ENCODE measurements at regions not wholly inside any gene's neighbourhood (a gene's known extent, or its start where the extent isn't known, plus 50 kb on each side); places are given as distances from the start of the nearest gene placed in this dataset.

- H3K4me3 Mint-ChIP-seq = no peak overlapping the region
- peaks cover 2% of the 10 kb centered on the region for H3K4me1 Mint-ChIP-seq (ENCODE audit: low read depth)
- peaks cover 11% of the 10 kb centered on the region for H3K27me3 Mint-ChIP-seq (ENCODE audit: low read depth)
- no peak for ATAC-seq
- H3K27ac Mint-ChIP-seq = no peak overlapping the region
- POLR2A ChIA-PET = no interaction called here
- H3K9me3 Mint-ChIP-seq (ENCODE audit: insufficient read depth) = no peaks in the 10 kb centered on the region
- DNase-seq = no peak
- H3K36me3 Mint-ChIP-seq (ENCODE audit: low read depth) = no peaks in the 10 kb centered on the region
- CTCF ChIA-PET = no interaction called here
Measured at GRCh38 chr10:43959364-43960134, 310.9 kb upstream of the ZNF32 start.

GRCh38 chr10:43958964-43959363 is 310.3 kb upstream of the ZNF32 start:
- Mint-ChIP-seq H3K4me3 (no peak overlapping the region), H3K9me3 (ENCODE audit: insufficient read depth) (no peaks in the 10 kb centered on the region), H3K27ac (no peak overlapping the region), H3K36me3 (ENCODE audit: low read depth) (no peaks in the 10 kb centered on the region), H3K4me1 (ENCODE audit: low read depth) (no peaks in the 10 kb centered on the region), H3K27me3 (ENCODE audit: low read depth) (peaks cover 6% of the 10 kb centered on the region)
- POLR2A ChIA-PET = no interaction called here
- ATAC-seq (no peak), DNase-seq (no peak)
- CTCF ChIA-PET = no interaction called here

- H3K27ac Mint-ChIP-seq = no peak overlapping the region
- peaks cover 9% of the 10 kb centered on the region for H3K27me3 Mint-ChIP-seq (ENCODE audit: low read depth)
- POLR2A ChIA-PET = no interaction called here
- ATAC-seq (no peak), DNase-seq (no peak)
- CTCF ChIA-PET = no interaction called here
- H3K9me3 Mint-ChIP-seq (ENCODE audit: insufficient read depth) = no peaks in the 10 kb centered on the region
- no peak overlapping the region for H3K4me3 Mint-ChIP-seq
- no peaks in the 10 kb centered on the region for H3K36me3 Mint-ChIP-seq (ENCODE audit: low read depth)
- H3K4me1 Mint-ChIP-seq (ENCODE audit: low read depth) = no peaks in the 10 kb centered on the region
Measured at GRCh38 chr10:43958071-43958432, 309.4 kb upstream of the ZNF32 start.

GRCh38 chr10:43957267-43958070 is 308.8 kb upstream of the ZNF32 start:
- no peak overlapping the region for H3K4me3 Mint-ChIP-seq
- no peaks in the 10 kb centered on the region for H3K36me3 Mint-ChIP-seq (ENCODE audit: low read depth)
- no peak for ATAC-seq
- POLR2A ChIA-PET = interaction anchor here (0.6 kb wide), 1 partner anchor 16 kb away, joined by 4 read pairs; no protein-coding TSS in a partner anchor
- H3K9me3 Mint-ChIP-seq (ENCODE audit: insufficient read depth) = no peaks in the 10 kb centered on the region
- H3K27me3 Mint-ChIP-seq (ENCODE audit: low read depth) = peaks cover 13% of the 10 kb centered on the region
- CTCF ChIA-PET = no interaction called here
- H3K27ac Mint-ChIP-seq = no peak overlapping the region
- no peak for DNase-seq
- H3K4me1 Mint-ChIP-seq (ENCODE audit: low read depth) = no peaks in the 10 kb centered on the region

GRCh38 chr10:43955978-43956377 is 307.3 kb upstream of the ZNF32 start:
- DNase-seq (no peak), ATAC-seq (no peak)
- no peak overlapping the region for H3K4me3 Mint-ChIP-seq
- H3K27ac Mint-ChIP-seq = no peak overlapping the region
- CTCF ChIA-PET = interaction anchor here (1.0 kb wide), 1 partner anchor 266 kb away, joined by 3 read pairs; no protein-coding TSS in a partner anchor
- H3K27me3 Mint-ChIP-seq (ENCODE audit: low read depth) = peaks cover 18% of the 10 kb centered on the region
- no peaks in the 10 kb centered on the region for H3K36me3 Mint-ChIP-seq (ENCODE audit: low read depth)
- H3K9me3 Mint-ChIP-seq (ENCODE audit: insufficient read depth) = no peaks in the 10 kb centered on the region
- POLR2A ChIA-PET = no interaction called here
- no peaks in the 10 kb centered on the region for H3K4me1 Mint-ChIP-seq (ENCODE audit: low read depth)

- Mint-ChIP-seq H3K4me3 (no peak overlapping the region), H3K27me3 (ENCODE audit: low read depth) (peaks cover 22% of the 10 kb centered on the region), H3K36me3 (ENCODE audit: low read depth) (no peaks in the 10 kb centered on the region), H3K9me3 (ENCODE audit: insufficient read depth) (no peaks in the 10 kb centered on the region), H3K4me1 (ENCODE audit: low read depth) (no peaks in the 10 kb centered on the region), H3K27ac (no peak overlapping the region)
- ATAC-seq (no peak), DNase-seq (peak; percentile 10)
- CTCF ChIA-PET = no interaction called here
- POLR2A ChIA-PET = no interaction called here
Measured at GRCh38 chr10:43955002-43955596, 306.4 kb upstream of the ZNF32 start.

- Mint-ChIP-seq H3K9me3 (ENCODE audit: insufficient read depth) (no peaks in the 10 kb centered on the region), H3K27ac (no peak overlapping the region), H3K36me3 (ENCODE audit: low read depth) (no peaks in the 10 kb centered on the region), H3K4me1 (ENCODE audit: low read depth) (no peaks in the 10 kb centered on the region), H3K27me3 (ENCODE audit: low read depth) (peaks cover 26% of the 10 kb centered on the region), H3K4me3 (no peak overlapping the region)
- CTCF ChIA-PET = no interaction called here
- POLR2A ChIA-PET = no interaction called here
- ATAC-seq (no peak), DNase-seq (no peak)
Measured at GRCh38 chr10:43953672-43954071, 305.0 kb upstream of the ZNF32 start.

- no peak for ATAC-seq
- H3K36me3 Mint-ChIP-seq (ENCODE audit: low read depth) = no peaks in the 10 kb centered on the region
- POLR2A ChIA-PET = no interaction called here
- CTCF ChIA-PET = no interaction called here
- H3K9me3 Mint-ChIP-seq (ENCODE audit: insufficient read depth) = no peaks in the 10 kb centered on the region
- H3K4me1 Mint-ChIP-seq (ENCODE audit: low read depth) = no peaks in the 10 kb centered on the region
- H3K27ac Mint-ChIP-seq = no peak overlapping the region
- DNase-seq = no peak
- peaks cover 32% of the 10 kb centered on the region for H3K27me3 Mint-ChIP-seq (ENCODE audit: low read depth)
- H3K4me3 Mint-ChIP-seq = no peak overlapping the region
Measured at GRCh38 chr10:43952760-43953159, 304.1 kb upstream of the ZNF32 start.

- ATAC-seq (no peak), DNase-seq (no peak)
- H3K4me1 Mint-ChIP-seq (ENCODE audit: low read depth) = no peaks in the 10 kb centered on the region
- ChIA-PET POLR2A (no interaction called here), CTCF (no interaction called here)
- H3K27ac Mint-ChIP-seq = no peak overlapping the region
- H3K36me3 Mint-ChIP-seq (ENCODE audit: low read depth) = no peaks in the 10 kb centered on the region
- H3K9me3 Mint-ChIP-seq (ENCODE audit: insufficient read depth) = no peaks in the 10 kb centered on the region
- H3K27me3 Mint-ChIP-seq (ENCODE audit: low read depth) = peaks cover 29% of the 10 kb centered on the region
- H3K4me3 Mint-ChIP-seq = no peak overlapping the region
Measured at GRCh38 chr10:43949351-43949750, 300.7 kb upstream of the ZNF32 start.

- H3K4me1 Mint-ChIP-seq (ENCODE audit: low read depth) = peaks cover 5% of the 10 kb centered on the region
- H3K36me3 Mint-ChIP-seq (ENCODE audit: low read depth) = no peaks in the 10 kb centered on the region
- H3K9me3 Mint-ChIP-seq (ENCODE audit: insufficient read depth) = no peaks in the 10 kb centered on the region
- H3K27ac Mint-ChIP-seq = no peak overlapping the region
- no peak for ATAC-seq
- CTCF ChIA-PET = no interaction called here
- POLR2A ChIA-PET = no interaction called here
- DNase-seq = peak; percentile 14
- no peak overlapping the region for H3K4me3 Mint-ChIP-seq
- peaks cover 20% of the 10 kb centered on the region for H3K27me3 Mint-ChIP-seq (ENCODE audit: low read depth)
Measured at GRCh38 chr10:43946445-43946844, 297.8 kb upstream of the ZNF32 start.

GRCh38 chr10:43945908-43946307 is 297.2 kb upstream of the ZNF32 start:
- Mint-ChIP-seq H3K27ac (no peak overlapping the region), H3K4me1 (ENCODE audit: low read depth) (peaks cover 5% of the 10 kb centered on the region), H3K4me3 (no peak overlapping the region), H3K27me3 (ENCODE audit: low read depth) (peaks cover 17% of the 10 kb centered on the region), H3K36me3 (ENCODE audit: low read depth) (no peaks in the 10 kb centered on the region), H3K9me3 (ENCODE audit: insufficient read depth) (no peaks in the 10 kb centered on the region)
- ATAC-seq = no peak
- no peak for DNase-seq
- POLR2A ChIA-PET = no interaction called here
- CTCF ChIA-PET = no interaction called here

- DNase-seq (peak; percentile 9), ATAC-seq (no peak)
- Mint-ChIP-seq H3K9me3 (ENCODE audit: insufficient read depth) (no peaks in the 10 kb centered on the region), H3K4me1 (ENCODE audit: low read depth) (peaks cover 5% of the 10 kb centered on the region), H3K27me3 (ENCODE audit: low read depth) (peaks cover 14% of the 10 kb centered on the region), H3K36me3 (ENCODE audit: low read depth) (no peaks in the 10 kb centered on the region), H3K4me3 (no peak overlapping the region), H3K27ac (no peak overlapping the region)
- ChIA-PET POLR2A (no interaction called here), CTCF (no interaction called here)
Measured at GRCh38 chr10:43945094-43945730, 296.5 kb upstream of the ZNF32 start.

Measured in activated CD8-positive, alpha-beta T cell treated with anti-CD3 and anti-CD28 coated beads, Interleukin-2, amount 10 ng/mL, durations not matched to agents 7 days and 5 days (primary cell).